ENCODE measurements at regions not wholly inside any gene's neighbourhood (a gene's known extent, or its start where the extent isn't known, plus 50 kb on each side); places are given as distances from the start of the nearest gene placed in this dataset.
"Not testable (repeated sequence)": the region's sequence is repeated elsewhere in the genome, so short reads cannot be mapped to it uniquely, and the experiment has no call there.

GRCh38 chr10:109809954-109810353 lies 113.4 kb downstream of the XPNPEP1 start:
- not testable (repeated sequence) for DNase-seq

GRCh38 chr10:109801191-109801590 lies 122.1 kb downstream of the XPNPEP1 start:
- DNase-seq = not testable (repeated sequence)

- DNase-seq = no peak
These were observed 132.7 kb downstream of the XPNPEP1 start for GRCh38 chr10:109790647-109791046.

GRCh38 chr10:109784236-109784635 lies 139.1 kb downstream of the XPNPEP1 start:
- DNase-seq = no peak

- no peak for DNase-seq
These were observed 140.0 kb downstream of the XPNPEP1 start for GRCh38 chr10:109783286-109783685.

- no peak for DNase-seq
These were observed 142.3 kb downstream of the XPNPEP1 start for GRCh38 chr10:109780997-109781396.

- DNase-seq = no peak
These were observed 144.3 kb downstream of the XPNPEP1 start for GRCh38 chr10:109778993-109779392.

GRCh38 chr10:109774121-109774440 lies 149.2 kb downstream of the XPNPEP1 start:
- DNase-seq = no peak

- DNase-seq = no peak
These were observed 149.8 kb downstream of the XPNPEP1 start for GRCh38 chr10:109773288-109774120.

- DNase-seq = no peak
These were observed 152.6 kb downstream of the XPNPEP1 start for GRCh38 chr10:109770663-109771062.

GRCh38 chr10:109769966-109770365 lies 153.3 kb downstream of the XPNPEP1 start:
- DNase-seq = no peak

- no peak for DNase-seq
These were observed 157.5 kb downstream of the XPNPEP1 start for GRCh38 chr10:109765838-109766237.

GRCh38 chr10:109762555-109762954 lies 160.8 kb downstream of the XPNPEP1 start:
- no peak for DNase-seq

- DNase-seq = not testable (repeated sequence)
These were observed 165.6 kb downstream of the XPNPEP1 start for GRCh38 chr10:109757670-109758069.

GRCh38 chr10:109746861-109747260 lies 176.4 kb downstream of the XPNPEP1 start:
- no peak for DNase-seq

- no peak for DNase-seq
These were observed 179.3 kb downstream of the XPNPEP1 start for GRCh38 chr10:109744020-109744419.

GRCh38 chr10:109743574-109743973 lies 179.7 kb downstream of the XPNPEP1 start:
- DNase-seq = no peak

- no peak for DNase-seq
These were observed 180.2 kb downstream of the XPNPEP1 start for GRCh38 chr10:109743146-109743545.

- no peak for DNase-seq
These were observed 181.6 kb downstream of the XPNPEP1 start for GRCh38 chr10:109741712-109742111.

- DNase-seq = no peak
These were observed 182.9 kb downstream of the XPNPEP1 start for GRCh38 chr10:109740436-109740835.

- DNase-seq = no peak
These were observed 185.7 kb downstream of the XPNPEP1 start for GRCh38 chr10:109737626-109738025.

- DNase-seq = no peak
These were observed 186.3 kb downstream of the XPNPEP1 start for GRCh38 chr10:109737009-109737408.

GRCh38 chr10:109735776-109736175 lies 187.5 kb downstream of the XPNPEP1 start:
- no peak for DNase-seq

- no peak for DNase-seq
These were observed 190.9 kb downstream of the XPNPEP1 start for GRCh38 chr10:109732254-109732965.

Data from inflammatory macrophage (primary cell).